ENCODE measurements at regions not wholly inside any gene's neighbourhood (a gene's known extent, or its start where the extent isn't known, plus 50 kb on each side); places are given as distances from the start of the nearest gene placed in this dataset.

- TF ChIP-seq CTCF (IDR thresholded peaks at IDR 0.05; ENCODE audit: extremely low read depth, missing control alignments): no peak
- DNase-seq (ENCODE audit: low spot score): no peak
Observed at GRCh38 chr17:34203018-34203638, 52.0 kb upstream of the CCL2 start.

GRCh38 chr17:34204402-34204801 lies 50.7 kb upstream of the CCL2 start:
- no peak for DNase-seq (ENCODE audit: low spot score)
- TF ChIP-seq CTCF (IDR thresholded peaks at IDR 0.05; ENCODE audit: extremely low read depth, missing control alignments): no peak
